SW480 (cell line): ENCODE measurements at regions not wholly inside any gene's neighbourhood (a gene's known extent, or its start where the extent isn't known, plus 50 kb on each side); places are given as distances from the start of the nearest gene placed in this dataset.

Experiments used
- DNase-seq: peaks from one replicate; pipeline ENCODE4 v3.0.0-alpha.2; 2016; ENCODE audit warnings: low spot score

- peak; percentile 74 for DNase-seq
Measured at GRCh38 chr6:4008324-4009047, 70.5 kb downstream of the FAM217A start.

GRCh38 chr6:4009486-4009885 is 69.5 kb downstream of the FAM217A start:
- no peak for DNase-seq

GRCh38 chr6:4010048-4010447 is 68.9 kb downstream of the FAM217A start:
- no peak for DNase-seq

GRCh38 chr6:4010689-4011090 is 68.2 kb downstream of the FAM217A start:
- no peak for DNase-seq

GRCh38 chr6:4012826-4013225 is 66.1 kb downstream of the FAM217A start:
- no peak for DNase-seq

GRCh38 chr6:4017058-4017739 is 61.7 kb downstream of the FAM217A start:
- DNase-seq = no peak

- peak; percentile 62 for DNase-seq
Measured at GRCh38 chr6:4017834-4018170, 61.1 kb downstream of the FAM217A start.

- DNase-seq = peak; percentile 95
Measured at GRCh38 chr6:4018171-4018923, 60.6 kb downstream of the FAM217A start.
